Cardiac muscle cell (in vitro differentiated cells and primary cell): ENCODE measurements at regions not wholly inside any gene's neighbourhood (a gene's known extent, or its start where the extent isn't known, plus 50 kb on each side); places are given as distances from the start of the nearest gene placed in this dataset.

Experiments used
- DNase-seq, 2 donors: peaks; one replicate each; pipeline versions ENCODE4 v3.0.0 to v3.0.0-alpha.2; 2010 to 2017; ENCODE audit warnings: low read depth in 1 of 2, low spot score in 1 of 2
- H3K27ac ChIP-seq: fragments of 200-600 bp; sonication (generic); 2 replicates; pipeline ENCODE4 v1.5.1; 2016
- H3K27me3 ChIP-seq: fragments of 200-600 bp; sonication (generic); 2 replicates; pipeline ENCODE4 v1.6.0; 2016; ENCODE audit warnings: control low read depth
- H3K36me3 ChIP-seq: fragments of 200-600 bp; sonication (generic); 2 replicates; pipeline ENCODE4 v1.5.1; 2016; ENCODE audit warnings: control low read depth
- H3K4me1 ChIP-seq: fragments of 200-600 bp; sonication (generic); 2 replicates; pipeline ENCODE4 v1.8.1; 2017; ENCODE audit warnings: low read depth, mild to moderate bottlenecking, mixed run types
- H3K4me3 ChIP-seq: fragments of 200-600 bp; sonication (generic); 2 replicates; pipeline ENCODE4 v1.5.1; 2016; ENCODE audit warnings: mild to moderate bottlenecking
- H3K9me3 ChIP-seq: fragments of 200-600 bp; sonication (generic); 2 replicates; pipeline ENCODE4 v1.5.1; 2017; ENCODE audit warnings: low read depth, mild to moderate bottlenecking, control low read depth
- TF ChIP-seq, protein P1 (sequence below): IDR thresholded peaks from 2 replicates; pipeline ENCODE4 v1.5.1; 2012; ENCODE audit warnings: low read depth, mild to moderate bottlenecking, low read length

DNA sequence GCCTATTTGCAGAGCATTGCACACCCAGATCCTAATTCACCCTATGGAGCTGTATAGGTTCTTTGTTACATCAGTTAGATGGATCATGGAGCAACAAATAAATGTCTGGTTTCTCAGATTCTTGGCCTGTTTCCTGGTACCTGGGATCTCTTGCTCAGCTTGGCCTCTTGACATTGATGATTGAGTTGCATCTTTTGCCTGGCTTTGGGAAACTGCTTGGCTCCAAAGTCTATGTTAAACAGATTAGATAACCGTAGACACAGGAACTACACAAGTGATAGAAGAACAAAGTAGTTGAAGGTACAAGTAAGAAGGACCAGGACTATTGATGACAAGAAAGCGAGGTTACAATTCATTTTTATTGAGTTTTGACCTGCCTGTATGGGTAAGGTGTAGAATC, 77.3 kb downstream of the TMEM100 start:
- Histone ChIP-seq H3K36me3 (no peaks in the 10 kb centered on the region), H3K27me3 (no peaks in the 10 kb centered on the region), H3K4me3 (no peak overlapping the region), H3K9me3 (no peaks in the 10 kb centered on the region), H3K4me1 (no peaks in the 10 kb centered on the region), H3K27ac (no peak overlapping the region)
- no peak for DNase-seq
- TF ChIP-seq, protein P1, sequence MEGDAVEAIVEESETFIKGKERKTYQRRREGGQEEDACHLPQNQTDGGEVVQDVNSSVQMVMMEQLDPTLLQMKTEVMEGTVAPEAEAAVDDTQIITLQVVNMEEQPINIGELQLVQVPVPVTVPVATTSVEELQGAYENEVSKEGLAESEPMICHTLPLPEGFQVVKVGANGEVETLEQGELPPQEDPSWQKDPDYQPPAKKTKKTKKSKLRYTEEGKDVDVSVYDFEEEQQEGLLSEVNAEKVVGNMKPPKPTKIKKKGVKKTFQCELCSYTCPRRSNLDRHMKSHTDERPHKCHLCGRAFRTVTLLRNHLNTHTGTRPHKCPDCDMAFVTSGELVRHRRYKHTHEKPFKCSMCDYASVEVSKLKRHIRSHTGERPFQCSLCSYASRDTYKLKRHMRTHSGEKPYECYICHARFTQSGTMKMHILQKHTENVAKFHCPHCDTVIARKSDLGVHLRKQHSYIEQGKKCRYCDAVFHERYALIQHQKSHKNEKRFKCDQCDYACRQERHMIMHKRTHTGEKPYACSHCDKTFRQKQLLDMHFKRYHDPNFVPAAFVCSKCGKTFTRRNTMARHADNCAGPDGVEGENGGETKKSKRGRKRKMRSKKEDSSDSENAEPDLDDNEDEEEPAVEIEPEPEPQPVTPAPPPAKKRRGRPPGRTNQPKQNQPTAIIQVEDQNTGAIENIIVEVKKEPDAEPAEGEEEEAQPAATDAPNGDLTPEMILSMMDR = no peak

DNA sequence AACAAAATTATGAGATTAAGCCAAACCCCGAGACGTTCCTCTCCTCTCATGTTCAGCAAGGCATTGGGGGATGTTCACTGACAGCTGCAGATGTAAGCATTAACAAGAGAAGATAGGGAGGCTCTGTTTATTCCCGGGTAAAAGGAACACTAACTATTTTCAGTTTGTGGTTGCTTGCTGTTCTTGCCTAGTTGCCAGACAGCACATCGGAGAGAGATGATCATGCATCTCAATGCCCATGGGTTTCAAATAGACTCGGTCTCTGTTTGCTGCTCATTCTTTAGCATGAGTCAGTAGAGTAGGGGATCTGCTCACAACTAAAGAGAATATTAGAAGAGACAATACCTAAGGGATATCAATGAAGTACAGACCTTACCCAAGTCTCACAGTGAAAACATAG, 78.3 kb downstream of the TMEM100 start:
- Histone ChIP-seq H3K36me3 (no peaks in the 10 kb centered on the region), H3K4me3 (no peak overlapping the region), H3K4me1 (no peaks in the 10 kb centered on the region), H3K9me3 (no peaks in the 10 kb centered on the region), H3K27me3 (no peaks in the 10 kb centered on the region), H3K27ac (no peak overlapping the region)
- TF ChIP-seq, protein P1 = no peak
- DNase-seq = no peak

DNA sequence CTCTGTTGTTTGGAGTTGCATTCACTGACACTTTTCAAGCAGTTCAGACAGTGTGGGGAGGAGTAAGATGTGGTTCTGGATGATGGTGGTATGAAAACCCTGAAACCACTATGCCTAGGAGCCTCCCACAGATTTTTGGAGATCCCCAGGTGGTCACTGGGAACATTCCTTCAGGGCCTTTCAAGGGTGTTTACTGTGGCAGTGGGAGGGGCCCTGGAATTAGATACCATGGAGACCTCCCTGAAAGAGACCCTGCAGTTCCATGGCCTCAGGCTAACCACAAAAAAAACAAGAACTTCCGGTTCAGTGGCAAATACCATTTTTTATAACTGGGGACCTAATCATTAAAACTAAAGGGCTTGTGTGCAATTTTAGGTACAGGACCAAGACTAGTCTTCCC, 79.9 kb downstream of the TMEM100 start:
- H3K4me3 ChIP-seq = no peak overlapping the region

DNA sequence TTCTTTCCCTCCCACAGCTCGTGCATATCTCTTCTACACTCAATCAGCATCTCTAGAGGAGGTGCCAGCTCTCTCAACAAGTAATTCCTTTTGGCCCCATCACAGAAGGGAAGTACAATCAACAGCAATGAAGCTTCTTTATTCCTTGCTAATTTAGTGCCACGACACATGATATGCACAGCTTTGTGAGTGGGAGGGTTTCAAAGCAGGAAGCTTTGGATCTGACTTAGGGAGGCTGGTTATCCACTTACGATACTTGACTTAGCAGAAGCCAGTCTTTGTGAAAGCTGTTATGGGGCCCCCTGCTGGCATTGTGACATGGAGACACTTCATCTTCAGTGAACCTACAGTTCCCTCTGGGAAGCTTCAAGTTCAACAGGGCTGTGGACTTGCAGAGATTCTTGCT, 81.0 kb downstream of the TMEM100 start:
- Histone ChIP-seq H3K27me3 (no peaks in the 10 kb centered on the region), H3K9me3 (no peaks in the 10 kb centered on the region), H3K4me1 (no peaks in the 10 kb centered on the region), H3K4me3 (no peak overlapping the region), H3K36me3 (no peaks in the 10 kb centered on the region), H3K27ac (no peak overlapping the region)
- TF ChIP-seq, protein P1 = peak; percentile 84
- peak; percentile 85 to 88 for DNase-seq

More for the DNA sequence above, 79.9 kb downstream of the TMEM100 start:
- DNase-seq = no peak
- no peaks in the 10 kb centered on the region for H3K27me3 ChIP-seq
- no peaks in the 10 kb centered on the region for H3K4me1 ChIP-seq
- H3K27ac ChIP-seq = no peak overlapping the region
- H3K36me3 ChIP-seq = no peaks in the 10 kb centered on the region
- TF ChIP-seq, protein P1 = no peak
- no peaks in the 10 kb centered on the region for H3K9me3 ChIP-seq

DNA sequence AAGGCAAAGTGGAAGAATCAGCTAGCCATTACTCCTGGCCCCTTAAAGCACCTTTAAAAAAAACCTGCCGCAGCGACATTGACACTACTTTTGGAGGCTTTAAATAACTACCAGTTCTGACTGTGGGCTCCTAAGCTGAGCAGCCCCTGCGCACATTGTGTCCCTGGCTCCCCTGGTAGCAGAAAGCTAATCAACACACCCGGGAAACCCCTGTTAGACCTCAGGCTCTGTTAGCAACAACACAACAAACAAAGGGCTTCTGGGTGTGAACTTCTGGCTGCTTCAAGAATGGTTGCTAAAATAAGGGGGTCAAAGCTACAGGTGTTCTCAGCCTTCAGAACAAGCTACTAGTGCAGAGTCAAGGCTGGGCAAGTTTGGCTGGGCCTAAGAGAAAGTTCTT, 83.6 kb downstream of the TMEM100 start:
- TF ChIP-seq, protein P1 = no peak
- H3K4me3 ChIP-seq = no peak overlapping the region
- H3K36me3 ChIP-seq = no peaks in the 10 kb centered on the region
- H3K27ac ChIP-seq = no peak overlapping the region
- H3K27me3 ChIP-seq = no peaks in the 10 kb centered on the region
- H3K9me3 ChIP-seq = no peaks in the 10 kb centered on the region
- H3K4me1 ChIP-seq = no peaks in the 10 kb centered on the region
- DNase-seq = no peak
